ENCODE measurements at regions not wholly inside any gene's neighbourhood (a gene's known extent, or its start where the extent isn't known, plus 50 kb on each side); places are given as distances from the start of the nearest gene placed in this dataset.

DNA sequence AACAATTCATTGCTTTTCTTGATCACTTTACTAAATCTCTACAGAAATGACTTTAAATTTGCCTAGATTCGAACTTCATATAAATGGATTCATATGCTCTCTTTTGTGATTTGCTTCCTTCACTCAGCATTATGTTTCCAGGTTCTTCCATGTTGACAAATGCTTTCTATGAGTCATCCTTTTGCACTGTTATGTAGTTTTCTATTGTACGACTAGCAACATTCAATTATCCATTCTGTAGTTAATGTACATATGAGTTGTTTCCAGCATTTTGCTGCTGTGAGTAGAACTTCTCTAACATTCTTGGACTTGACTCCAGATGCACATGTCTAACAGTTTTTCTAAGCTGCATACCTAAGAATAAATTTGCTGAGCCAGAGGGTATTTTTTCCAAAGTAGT lies 66.5 kb upstream of the NEUROD1 start:
- TF ChIP-seq, protein P1, sequence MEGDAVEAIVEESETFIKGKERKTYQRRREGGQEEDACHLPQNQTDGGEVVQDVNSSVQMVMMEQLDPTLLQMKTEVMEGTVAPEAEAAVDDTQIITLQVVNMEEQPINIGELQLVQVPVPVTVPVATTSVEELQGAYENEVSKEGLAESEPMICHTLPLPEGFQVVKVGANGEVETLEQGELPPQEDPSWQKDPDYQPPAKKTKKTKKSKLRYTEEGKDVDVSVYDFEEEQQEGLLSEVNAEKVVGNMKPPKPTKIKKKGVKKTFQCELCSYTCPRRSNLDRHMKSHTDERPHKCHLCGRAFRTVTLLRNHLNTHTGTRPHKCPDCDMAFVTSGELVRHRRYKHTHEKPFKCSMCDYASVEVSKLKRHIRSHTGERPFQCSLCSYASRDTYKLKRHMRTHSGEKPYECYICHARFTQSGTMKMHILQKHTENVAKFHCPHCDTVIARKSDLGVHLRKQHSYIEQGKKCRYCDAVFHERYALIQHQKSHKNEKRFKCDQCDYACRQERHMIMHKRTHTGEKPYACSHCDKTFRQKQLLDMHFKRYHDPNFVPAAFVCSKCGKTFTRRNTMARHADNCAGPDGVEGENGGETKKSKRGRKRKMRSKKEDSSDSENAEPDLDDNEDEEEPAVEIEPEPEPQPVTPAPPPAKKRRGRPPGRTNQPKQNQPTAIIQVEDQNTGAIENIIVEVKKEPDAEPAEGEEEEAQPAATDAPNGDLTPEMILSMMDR (IDR thresholded peaks at IDR 0.05; ENCODE audit: extremely low read depth in 1 of 2, insufficient read depth in 1 of 2, low read depth in 1 of 2, low read length in 2 of 2) = no peak
- TF ChIP-seq POLR2A (IDR thresholded peaks at IDR 0.05; ENCODE audit: low read depth, low read length) = no peak
- no peak for TF ChIP-seq POLR2AphosphoS5 (IDR thresholded peaks at IDR 0.05; ENCODE audit: insufficient read depth, low read depth, low read length)

All from endothelial cell of umbilical vein (primary cell).